ENCODE measurements at regions not wholly inside any gene's neighbourhood (a gene's known extent, or its start where the extent isn't known, plus 50 kb on each side); places are given as distances from the start of the nearest gene placed in this dataset.
"Not testable (repeated sequence)": the region's sequence is repeated elsewhere in the genome, so short reads cannot be mapped to it uniquely, and the experiment has no call there.

DNA sequence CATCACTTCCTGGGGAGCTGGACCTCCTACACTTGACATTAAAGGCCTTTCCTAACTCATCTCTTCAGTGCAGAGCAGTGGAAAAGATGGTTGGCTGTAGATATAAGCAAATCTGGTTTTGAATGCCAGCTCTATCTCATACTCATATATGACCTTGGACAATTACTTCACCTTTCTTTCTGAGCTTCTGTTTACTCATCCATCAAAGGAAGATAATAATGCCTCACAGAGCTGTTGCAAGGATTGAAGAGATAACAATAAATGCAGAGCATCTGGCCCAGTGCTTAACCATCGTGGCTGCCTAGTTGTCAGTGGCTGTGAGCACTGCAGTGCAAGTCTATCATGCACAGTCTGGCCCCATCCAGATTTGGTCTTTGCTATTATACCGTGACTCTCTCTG is 148.1 kb upstream of the EOLA2 start:
- Mint-ChIP-seq H3K27me3 (ENCODE audit: unreplicated experiment) (no peaks in the 10 kb centered on the region), H3K36me3 (ENCODE audit: unreplicated experiment) (no peaks in the 10 kb centered on the region), H3K9me3 (ENCODE audit: unreplicated experiment) (peaks cover 3% of the 10 kb centered on the region), H3K27ac (ENCODE audit: unreplicated experiment) (peak overlapping the region; percentile 92), H3K4me3 (ENCODE audit: unreplicated experiment) (no peak overlapping the region), H3K4me1 (ENCODE audit: unreplicated experiment) (peaks cover 36% of the 10 kb centered on the region)
- DNase-seq (ENCODE audit: extremely low spot score, unreplicated experiment): no peak
- TF ChIP-seq, protein P1, sequence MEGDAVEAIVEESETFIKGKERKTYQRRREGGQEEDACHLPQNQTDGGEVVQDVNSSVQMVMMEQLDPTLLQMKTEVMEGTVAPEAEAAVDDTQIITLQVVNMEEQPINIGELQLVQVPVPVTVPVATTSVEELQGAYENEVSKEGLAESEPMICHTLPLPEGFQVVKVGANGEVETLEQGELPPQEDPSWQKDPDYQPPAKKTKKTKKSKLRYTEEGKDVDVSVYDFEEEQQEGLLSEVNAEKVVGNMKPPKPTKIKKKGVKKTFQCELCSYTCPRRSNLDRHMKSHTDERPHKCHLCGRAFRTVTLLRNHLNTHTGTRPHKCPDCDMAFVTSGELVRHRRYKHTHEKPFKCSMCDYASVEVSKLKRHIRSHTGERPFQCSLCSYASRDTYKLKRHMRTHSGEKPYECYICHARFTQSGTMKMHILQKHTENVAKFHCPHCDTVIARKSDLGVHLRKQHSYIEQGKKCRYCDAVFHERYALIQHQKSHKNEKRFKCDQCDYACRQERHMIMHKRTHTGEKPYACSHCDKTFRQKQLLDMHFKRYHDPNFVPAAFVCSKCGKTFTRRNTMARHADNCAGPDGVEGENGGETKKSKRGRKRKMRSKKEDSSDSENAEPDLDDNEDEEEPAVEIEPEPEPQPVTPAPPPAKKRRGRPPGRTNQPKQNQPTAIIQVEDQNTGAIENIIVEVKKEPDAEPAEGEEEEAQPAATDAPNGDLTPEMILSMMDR (IDR thresholded peaks at IDR 0.05): no peak

DNA sequence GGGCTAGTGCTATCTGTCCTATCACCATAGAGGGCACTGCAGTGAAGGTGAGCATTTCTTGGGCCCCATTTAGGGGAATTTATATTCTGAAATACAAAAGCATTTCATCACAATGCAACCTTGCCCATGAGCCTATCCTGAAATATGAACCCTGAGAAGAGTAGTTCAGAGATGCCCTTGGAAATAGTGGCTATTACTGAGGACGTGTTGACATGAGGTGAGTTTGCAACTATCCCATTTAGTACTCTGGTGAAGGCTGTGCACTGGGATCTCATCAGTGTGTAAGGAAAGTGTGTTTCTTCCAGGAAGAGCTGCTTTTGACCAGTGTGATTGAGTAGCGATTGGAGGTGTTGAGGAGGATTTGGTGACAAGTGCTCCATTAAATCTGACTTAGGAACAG is 149.3 kb upstream of the EOLA2 start:
- no peak for DNase-seq (ENCODE audit: extremely low spot score, unreplicated experiment)

DNA sequence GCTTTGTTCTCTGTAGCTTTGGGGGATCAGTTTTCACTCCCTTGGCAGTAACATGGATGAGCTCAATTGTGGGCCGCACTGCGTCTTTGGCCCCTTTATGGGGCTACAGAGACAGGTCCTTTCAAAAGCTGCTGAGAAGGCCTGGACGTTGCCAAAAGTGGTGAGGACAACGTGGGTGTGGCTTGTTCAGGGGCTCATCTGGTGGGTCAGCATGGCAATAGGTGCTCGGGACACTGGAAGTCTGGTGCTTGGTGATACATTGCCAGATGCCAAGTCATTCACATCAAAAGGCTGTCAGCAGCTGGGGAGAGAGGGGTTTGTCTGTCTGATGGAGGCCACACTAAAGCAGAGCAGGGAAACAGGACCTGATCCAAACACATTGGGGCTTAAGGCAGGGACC is 149.8 kb upstream of the EOLA2 start:
- Mint-ChIP-seq H3K27ac (ENCODE audit: unreplicated experiment) (no peak overlapping the region), H3K36me3 (ENCODE audit: unreplicated experiment) (no peaks in the 10 kb centered on the region), H3K4me3 (ENCODE audit: unreplicated experiment) (no peak overlapping the region), H3K27me3 (ENCODE audit: unreplicated experiment) (no peaks in the 10 kb centered on the region), H3K9me3 (ENCODE audit: unreplicated experiment) (no peaks in the 10 kb centered on the region), H3K4me1 (ENCODE audit: unreplicated experiment) (peaks cover 34% of the 10 kb centered on the region)
- peak; percentile 56 for DNase-seq (ENCODE audit: extremely low spot score, unreplicated experiment)
- TF ChIP-seq, protein P1 (IDR thresholded peaks at IDR 0.05): no peak

More for the DNA sequence above, 149.3 kb upstream of the EOLA2 start:
- TF ChIP-seq, protein P1 (IDR thresholded peaks at IDR 0.05): no peak
- Mint-ChIP-seq H3K4me1 (ENCODE audit: unreplicated experiment) (peaks cover 34% of the 10 kb centered on the region), H3K4me3 (ENCODE audit: unreplicated experiment) (no peak overlapping the region), H3K27ac (ENCODE audit: unreplicated experiment) (peak overlapping the region; percentile 8), H3K27me3 (ENCODE audit: unreplicated experiment) (no peaks in the 10 kb centered on the region), H3K9me3 (ENCODE audit: unreplicated experiment) (no peaks in the 10 kb centered on the region), H3K36me3 (ENCODE audit: unreplicated experiment) (no peaks in the 10 kb centered on the region)

DNA sequence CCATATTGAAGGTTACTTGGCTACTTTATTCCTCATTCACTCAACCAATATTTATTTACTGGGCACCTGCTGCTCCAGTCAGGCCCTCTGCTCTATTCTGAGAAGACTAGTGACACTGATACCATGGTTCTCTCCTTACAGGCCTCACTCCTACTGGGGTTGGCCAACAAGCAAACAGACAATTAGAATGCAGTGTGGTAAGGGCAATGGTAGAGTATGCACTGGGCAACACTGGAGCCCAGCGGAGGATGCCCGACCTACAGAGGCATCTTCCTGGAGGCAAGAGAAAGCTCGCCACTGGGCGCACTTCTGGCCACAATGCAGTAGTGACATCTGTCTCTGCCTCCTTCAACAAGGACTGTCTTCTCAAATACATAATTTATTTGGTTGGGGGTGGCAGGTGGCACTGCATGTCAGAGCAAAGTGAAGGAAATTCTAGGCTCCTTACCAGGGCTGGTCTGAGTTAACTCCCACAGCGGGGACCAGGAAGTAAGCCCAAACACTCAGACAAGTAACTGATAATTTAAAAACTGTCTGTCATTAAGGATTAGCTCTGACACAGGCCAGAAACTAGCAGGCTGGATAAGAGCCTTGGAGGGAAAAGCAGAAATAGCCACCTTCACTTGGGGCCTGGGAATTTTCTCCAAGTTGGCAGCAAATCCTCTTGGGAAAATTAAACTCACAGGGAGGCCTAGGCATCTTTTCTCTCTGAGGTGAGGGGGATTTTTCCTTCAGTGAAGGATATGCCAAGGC is 150.7 kb upstream of the EOLA2 start:
- DNase-seq (ENCODE audit: extremely low spot score, unreplicated experiment): peak; percentile 54
- H3K36me3 Mint-ChIP-seq (ENCODE audit: unreplicated experiment): no peaks in the 10 kb centered on the region
- no peaks in the 10 kb centered on the region for H3K9me3 Mint-ChIP-seq (ENCODE audit: unreplicated experiment)
- no peaks in the 10 kb centered on the region for H3K27me3 Mint-ChIP-seq (ENCODE audit: unreplicated experiment)
- TF ChIP-seq, protein P1 (IDR thresholded peaks at IDR 0.05): no peak
- H3K4me3 Mint-ChIP-seq (ENCODE audit: unreplicated experiment): no peak overlapping the region
- no peak overlapping the region for H3K27ac Mint-ChIP-seq (ENCODE audit: unreplicated experiment)
- peaks cover 30% of the 10 kb centered on the region for H3K4me1 Mint-ChIP-seq (ENCODE audit: unreplicated experiment)

DNA sequence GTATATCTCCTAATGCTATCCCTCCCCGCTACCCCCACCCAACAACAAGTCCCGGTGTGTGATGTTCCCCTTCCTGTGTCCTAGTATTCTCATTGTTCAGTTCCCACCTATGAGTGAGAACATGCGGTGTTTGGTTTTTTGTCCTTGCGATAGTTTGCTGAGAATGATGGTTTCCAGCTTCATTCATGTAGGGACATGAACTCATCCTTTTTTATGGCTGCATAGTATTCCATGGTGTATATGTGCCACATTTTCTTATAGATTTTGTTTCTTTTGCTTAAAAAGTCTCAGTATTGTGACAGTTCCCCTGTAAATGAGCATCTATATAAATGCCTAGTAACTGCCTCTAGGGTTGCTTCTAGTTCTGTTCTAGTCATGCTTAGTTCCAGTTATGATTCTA is 153.0 kb upstream of the EOLA2 start:
- H3K27me3 Mint-ChIP-seq (ENCODE audit: unreplicated experiment); H3K36me3 Mint-ChIP-seq (ENCODE audit: unreplicated experiment); H3K9me3 Mint-ChIP-seq (ENCODE audit: unreplicated experiment); H3K4me3 Mint-ChIP-seq (ENCODE audit: unreplicated experiment); DNase-seq (ENCODE audit: extremely low spot score, unreplicated experiment); H3K27ac Mint-ChIP-seq (ENCODE audit: unreplicated experiment): not testable (repeated sequence)
- peaks cover 23% of the 10 kb centered on the region for H3K4me1 Mint-ChIP-seq (ENCODE audit: unreplicated experiment)
